GM12892 (cell line): ENCODE measurements at regions not wholly inside any gene's neighbourhood (a gene's known extent, or its start where the extent isn't known, plus 50 kb on each side); places are given as distances from the start of the nearest gene placed in this dataset.
A peak's percentile ranks its signal among the peaks of the same experiment; 100 is the strongest.

Source experiments
- DNase-seq: peaks from one replicate; pipeline ENCODE4 v3.0.0; 2011; ENCODE audit not compliant: insufficient read length
- FAIRE-seq: peaks from 2 replicates; lab custom pipeline; 2011; peaks lifted over from hg19 to GRCh38; lab: Jason Lieb, UNC
- POLR2A ChIP-seq: IDR thresholded peaks from 2 replicates; pipeline ENCODE4 v1.6.1; 2011; ENCODE audit warnings: low read depth, low read length, control low read depth
- POLR2AphosphoS5 ChIP-seq: IDR thresholded peaks from 2 replicates; pipeline ENCODE4 v1.6.1; 2011; ENCODE audit warnings: low read depth, low read length, control low read depth
- TAF1 ChIP-seq: IDR thresholded peaks from 2 replicates; pipeline ENCODE4 v1.6.1; 2011; ENCODE audit warnings: low read depth, mild to moderate bottlenecking, control low read depth, low read length, borderline replicate concordance

DNA sequence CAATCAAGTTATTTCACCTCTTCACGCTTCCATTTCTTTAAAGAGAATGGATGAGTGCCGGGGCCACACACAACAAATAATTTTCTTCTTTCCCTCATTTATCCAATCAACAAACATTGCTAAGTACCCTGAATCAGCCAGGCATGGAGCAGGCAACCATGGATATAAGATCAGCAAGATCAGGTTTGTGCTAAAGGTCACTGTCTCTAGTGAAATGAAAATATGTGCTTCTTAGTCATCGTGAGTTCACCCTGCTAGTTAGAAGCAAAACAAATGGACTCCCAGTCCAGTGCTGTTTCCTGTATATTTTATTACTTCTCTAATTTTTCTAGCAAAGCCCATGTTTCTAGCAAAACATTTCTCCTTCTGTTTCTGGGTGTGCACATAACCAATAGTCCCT is 629.2 kb downstream of the BNC2 start:
- DNase-seq, result no peak
- FAIRE-seq, result no peak
- no peak for TF ChIP-seq POLR2AphosphoS5
- TF ChIP-seq TAF1, result no peak
- TF ChIP-seq POLR2A, result no peak

DNA sequence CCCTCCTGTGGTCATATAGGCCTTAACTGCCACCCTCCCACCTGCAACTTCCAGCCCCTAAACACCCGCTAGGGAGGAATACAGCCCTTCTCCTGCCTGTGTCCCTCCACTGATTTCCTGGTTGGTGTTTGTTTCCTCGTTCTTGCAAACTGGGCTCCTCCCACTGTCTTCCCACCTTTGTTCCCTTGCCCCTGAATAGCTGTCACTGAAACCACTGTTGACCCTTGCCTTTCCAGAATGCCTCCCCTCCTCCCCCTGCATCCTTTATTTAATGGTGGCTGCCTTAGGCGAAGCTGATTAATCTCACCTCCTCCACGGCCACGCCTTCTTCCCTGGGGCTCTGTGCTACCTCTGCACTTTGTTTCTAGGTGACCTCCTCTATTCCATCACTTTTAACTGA is 626.7 kb downstream of the BNC2 start:
- FAIRE-seq (no peak), DNase-seq (no peak)
- TF ChIP-seq TAF1, result no peak
- TF ChIP-seq POLR2AphosphoS5, result no peak
- no peak for TF ChIP-seq POLR2A

DNA sequence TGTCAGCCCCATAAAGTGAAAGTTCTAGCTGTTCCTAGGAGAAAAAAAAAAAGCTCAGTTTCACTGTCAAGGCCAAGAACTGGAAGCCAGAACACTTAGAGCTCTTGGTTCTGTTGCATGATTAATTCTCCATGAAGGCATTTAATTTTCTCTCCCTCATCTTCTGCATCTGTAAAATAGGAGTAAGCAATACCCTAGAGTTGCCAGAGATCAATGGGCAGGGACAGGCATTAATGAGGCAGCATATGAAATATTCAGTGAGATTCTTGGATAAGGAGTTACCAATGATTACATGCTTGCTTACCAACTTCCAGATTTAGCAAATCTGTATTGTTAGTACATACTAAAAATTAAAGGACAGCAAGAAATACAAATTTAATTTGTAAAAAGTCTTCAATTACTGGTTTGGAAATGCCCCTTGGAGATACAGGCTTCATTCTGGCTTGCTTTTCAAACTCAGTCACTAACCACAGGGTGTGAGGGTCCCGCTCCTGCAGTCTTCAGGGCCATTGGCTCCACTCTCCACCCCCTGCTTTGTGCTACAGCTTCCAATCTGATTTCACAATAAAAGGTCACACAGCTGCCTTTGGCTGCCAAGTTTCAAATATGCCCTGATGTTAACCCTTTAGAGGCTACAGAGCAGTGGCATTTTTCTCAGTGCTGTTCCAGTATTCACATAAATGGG is 624.6 kb downstream of the BNC2 start:
- no peak for DNase-seq
- FAIRE-seq, result no peak
- TF ChIP-seq POLR2A (no peak), TAF1 (no peak), POLR2AphosphoS5 (no peak)

DNA sequence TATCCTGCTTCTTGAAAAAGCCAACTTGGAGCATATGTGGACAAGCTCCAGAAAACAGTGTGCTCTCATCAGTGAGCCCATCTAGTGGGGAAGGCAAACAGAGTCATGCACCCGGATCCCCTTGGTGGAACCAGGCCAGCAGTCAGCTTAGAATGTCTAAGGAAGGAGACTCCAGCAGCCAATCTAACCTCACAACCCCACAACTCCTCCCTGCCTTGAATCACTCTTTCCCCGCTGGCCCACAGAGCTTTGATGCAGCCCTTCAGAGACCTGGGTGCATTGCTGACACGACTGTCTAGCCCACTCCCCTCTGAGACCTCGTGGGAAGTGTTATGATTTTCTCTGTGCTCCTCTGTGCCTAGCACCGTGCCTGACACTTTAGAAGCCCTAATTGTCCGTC is 623.7 kb downstream of the BNC2 start:
- DNase-seq (no peak), FAIRE-seq (no peak)
- TF ChIP-seq POLR2AphosphoS5 (no peak), TAF1 (no peak)

DNA sequence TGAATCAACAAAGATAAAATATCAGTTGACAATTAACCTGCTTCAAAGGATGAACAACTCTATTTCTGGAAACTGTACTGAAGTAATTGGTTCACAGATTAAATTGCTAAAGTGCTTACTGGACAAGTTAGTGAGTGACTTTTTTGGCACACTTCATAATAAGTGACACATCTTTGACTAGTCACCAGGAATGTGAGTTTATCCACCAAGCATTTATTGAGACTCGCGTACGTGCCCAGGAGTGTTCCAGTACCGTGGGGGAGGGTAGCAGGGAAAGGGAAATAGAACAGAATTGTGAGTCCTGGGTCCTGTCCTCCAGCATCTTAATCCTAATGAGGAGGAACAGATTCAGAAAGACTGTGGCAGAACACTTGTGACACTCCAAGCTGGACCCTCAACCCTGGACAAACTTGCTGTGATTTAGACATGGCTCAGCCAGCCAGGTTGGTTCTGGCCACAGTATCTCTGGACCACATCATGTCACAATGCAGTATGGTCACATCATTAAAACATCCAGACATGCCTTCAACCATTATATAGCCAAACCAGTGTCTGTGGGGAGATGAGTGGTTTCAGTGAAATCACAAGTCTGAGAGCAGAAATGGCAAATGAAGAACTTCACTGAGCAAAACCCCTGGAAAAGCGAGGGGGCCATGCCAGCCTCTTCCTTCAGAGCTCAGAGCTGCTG is 623.1 kb downstream of the BNC2 start:
- TF ChIP-seq TAF1 (no peak), POLR2A (no peak), POLR2AphosphoS5 (no peak)
- FAIRE-seq, result peak; percentile 17
- no peak for DNase-seq

DNA sequence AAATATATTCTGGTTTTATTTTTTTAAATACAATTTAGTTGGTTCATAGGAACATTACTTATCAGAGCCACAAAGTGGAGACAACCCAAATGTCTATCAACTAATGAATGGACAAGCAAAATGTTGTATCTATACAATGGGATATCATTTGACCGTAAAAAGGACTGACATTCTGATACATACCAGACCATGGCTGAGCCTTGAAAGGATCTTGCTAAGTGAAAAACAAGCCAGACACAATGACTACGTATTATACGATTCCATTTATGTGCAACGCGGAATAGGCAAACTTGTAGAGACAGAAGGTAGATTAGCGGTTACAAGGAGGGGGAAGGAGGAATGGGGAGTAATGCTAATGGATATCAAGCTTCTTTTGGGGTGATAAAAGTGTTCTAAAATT is 621.6 kb downstream of the BNC2 start:
- DNase-seq (no peak), FAIRE-seq (no peak)
- no peak for TF ChIP-seq TAF1
- no peak for TF ChIP-seq POLR2A
- TF ChIP-seq POLR2AphosphoS5, result no peak

DNA sequence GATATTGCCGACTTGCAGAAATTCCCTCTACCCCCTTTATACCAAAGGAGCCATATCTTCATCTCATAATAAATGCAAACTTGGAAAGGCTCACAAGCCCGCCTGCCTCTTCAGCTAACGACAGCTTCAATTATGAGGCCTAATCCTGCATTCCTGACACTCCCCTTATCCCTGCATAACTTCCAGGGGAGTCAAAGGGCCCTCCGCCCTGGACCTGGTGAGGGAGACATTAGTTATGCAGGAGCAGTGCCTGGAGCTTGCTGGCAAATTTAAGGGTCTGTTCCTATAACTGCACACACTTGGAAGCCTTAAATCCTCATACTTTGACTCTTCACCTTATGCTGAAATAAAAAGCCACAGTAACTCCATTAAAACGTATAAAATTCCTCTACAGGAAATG is 617.9 kb downstream of the BNC2 start:
- TF ChIP-seq POLR2AphosphoS5 (no peak), TAF1 (no peak), POLR2A (no peak)
- FAIRE-seq, result no peak
- no peak for DNase-seq

DNA sequence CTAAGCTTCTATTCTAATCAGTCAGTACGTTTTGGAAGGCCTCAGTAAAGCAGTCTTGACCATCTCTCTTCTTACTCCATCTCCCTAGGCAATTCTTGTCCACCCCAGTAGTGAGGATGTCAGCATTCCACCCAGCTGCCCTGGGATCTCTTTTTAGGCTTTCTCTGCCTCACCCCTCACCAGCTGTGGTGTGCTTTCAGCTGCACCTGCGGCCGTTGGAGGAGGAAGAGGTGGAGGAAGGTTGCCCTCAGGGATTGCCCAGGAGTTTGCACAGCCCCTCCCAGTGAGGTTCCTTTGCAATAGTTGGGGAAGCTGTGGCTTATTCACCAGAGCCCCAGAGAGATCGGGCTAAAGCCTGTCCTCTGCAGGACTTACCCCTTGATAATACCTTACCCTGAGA is 615.8 kb downstream of the BNC2 start:
- FAIRE-seq, result no peak
- TF ChIP-seq TAF1, result no peak
- TF ChIP-seq POLR2AphosphoS5, result no peak
- TF ChIP-seq POLR2A, result no peak
- no peak for DNase-seq

DNA sequence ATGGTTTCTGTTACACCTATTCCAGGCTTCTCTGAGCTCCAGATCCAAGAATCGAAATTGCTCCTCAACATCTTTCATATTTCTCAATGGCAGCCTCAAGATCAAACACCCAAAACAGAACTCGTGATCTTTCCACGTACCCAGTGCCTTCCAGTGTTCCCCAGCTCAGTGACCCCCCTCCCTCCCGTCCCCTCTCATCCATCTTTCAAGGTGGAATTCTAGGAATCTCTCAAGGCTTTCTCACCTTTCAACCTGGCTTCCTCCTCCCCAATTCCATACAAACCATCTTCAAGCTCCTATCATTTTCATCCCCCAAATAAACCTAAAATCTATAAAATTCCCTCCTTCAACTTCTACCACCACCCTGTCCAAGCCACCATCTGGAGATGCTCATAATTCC is 615.3 kb downstream of the BNC2 start:
- TF ChIP-seq TAF1 (no peak), POLR2A (no peak), POLR2AphosphoS5 (no peak)
- FAIRE-seq (no peak), DNase-seq (no peak)

DNA sequence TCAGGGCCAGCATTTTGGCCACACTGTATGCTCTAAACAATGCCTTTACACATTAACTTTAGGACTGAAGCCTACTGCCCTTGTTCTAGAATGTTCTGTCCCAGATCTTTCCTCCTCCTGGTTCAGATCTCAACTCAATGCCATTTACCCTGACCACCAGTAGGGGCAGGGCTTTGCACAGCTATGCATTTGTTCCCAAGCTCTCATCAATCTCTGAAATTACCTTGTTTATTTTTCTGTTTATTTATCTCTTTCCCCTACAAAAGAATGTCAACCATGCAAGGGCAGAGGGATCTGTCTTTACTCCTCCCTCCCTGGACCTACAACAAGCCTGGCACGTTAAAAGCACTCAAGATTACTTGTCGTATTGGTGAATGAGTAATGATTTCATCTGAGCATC is 612.9 kb downstream of the BNC2 start:
- FAIRE-seq (peak; percentile 61), DNase-seq (no peak)
- TF ChIP-seq POLR2AphosphoS5 (no peak), POLR2A (no peak), TAF1 (no peak)

DNA sequence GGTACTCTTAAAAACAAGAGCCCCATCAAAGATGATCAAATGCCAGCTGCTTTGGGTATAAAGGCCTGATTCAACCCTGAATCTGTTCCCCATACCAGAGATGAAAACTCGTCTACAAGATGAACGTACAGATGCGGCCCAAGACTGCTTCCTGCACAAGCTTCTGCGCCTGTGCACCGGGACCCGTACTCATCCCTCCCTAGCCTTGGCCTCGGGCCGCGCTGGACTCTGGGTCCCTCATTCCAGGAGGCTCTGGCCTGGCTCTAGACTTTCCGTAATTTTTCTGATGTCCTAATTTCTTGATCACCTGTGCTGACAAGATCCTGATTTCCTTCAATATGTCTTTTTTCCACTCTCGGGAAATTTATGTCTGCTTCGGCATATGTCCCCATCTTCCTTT is 612.3 kb downstream of the BNC2 start:
- FAIRE-seq (no peak), DNase-seq (no peak)
- no peak for TF ChIP-seq POLR2AphosphoS5
- TF ChIP-seq TAF1, result no peak
- no peak for TF ChIP-seq POLR2A

DNA sequence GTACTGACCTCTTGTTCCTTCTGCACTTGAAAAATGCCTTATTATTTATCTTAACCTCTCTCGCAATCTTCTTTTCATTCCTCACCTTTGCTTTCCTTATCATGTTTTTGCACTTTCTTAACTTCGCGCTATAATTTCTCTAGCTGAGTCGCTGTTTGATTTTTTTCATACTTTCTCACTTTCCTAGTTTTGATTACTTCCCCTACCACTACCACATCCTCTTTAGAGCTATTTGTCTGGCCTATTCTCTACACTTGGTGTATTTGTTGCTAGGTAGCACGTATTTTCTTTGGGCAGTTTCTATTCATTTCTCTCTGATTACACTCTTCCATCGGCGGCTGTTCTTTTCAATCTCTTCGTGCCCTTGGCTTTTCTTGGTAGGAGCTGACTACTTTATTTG is 611.8 kb downstream of the BNC2 start:
- TF ChIP-seq POLR2AphosphoS5 (no peak), TAF1 (no peak), POLR2A (no peak)
- FAIRE-seq (peak; percentile 5), DNase-seq (no peak)

DNA sequence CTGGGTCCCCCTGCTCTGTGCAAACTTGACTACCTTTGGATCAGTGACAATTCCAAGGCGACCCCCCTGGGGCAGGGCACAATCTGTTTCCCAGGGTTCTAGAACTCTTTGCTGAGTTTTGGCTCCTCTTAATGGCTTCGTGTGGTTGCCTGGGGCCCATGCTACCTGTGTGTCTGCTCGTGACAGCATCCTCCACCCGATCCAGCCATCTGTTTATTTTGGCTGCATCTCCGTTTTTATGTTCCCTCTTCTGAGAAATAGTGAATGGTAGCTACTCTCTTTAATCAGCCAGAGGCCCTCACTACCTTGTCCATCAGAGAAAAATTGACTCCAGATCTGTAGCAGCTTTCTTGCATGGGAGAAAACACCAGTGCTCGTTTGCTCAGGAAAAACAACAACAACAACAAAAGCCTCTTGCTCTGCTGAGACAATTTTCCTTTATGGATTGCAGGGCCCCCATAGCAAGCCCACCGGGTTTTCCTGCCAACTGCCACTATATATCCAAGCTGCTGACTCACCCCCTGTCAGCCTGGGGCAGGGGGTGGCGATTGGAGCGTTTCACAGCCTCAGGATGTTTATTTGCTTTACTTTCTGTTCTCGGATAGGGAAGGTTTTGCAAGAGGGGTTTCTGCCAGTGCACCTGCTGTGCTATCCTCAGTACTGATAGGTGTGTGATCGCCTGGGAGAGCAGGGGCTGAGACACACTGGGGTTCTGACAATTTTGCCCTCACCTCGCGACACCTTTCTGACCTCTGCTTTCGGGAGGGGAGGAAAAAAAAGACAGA is 607.8 kb downstream of the BNC2 start:
- FAIRE-seq (no peak), DNase-seq (no peak)
- TF ChIP-seq POLR2A (no peak), POLR2AphosphoS5 (no peak)

DNA sequence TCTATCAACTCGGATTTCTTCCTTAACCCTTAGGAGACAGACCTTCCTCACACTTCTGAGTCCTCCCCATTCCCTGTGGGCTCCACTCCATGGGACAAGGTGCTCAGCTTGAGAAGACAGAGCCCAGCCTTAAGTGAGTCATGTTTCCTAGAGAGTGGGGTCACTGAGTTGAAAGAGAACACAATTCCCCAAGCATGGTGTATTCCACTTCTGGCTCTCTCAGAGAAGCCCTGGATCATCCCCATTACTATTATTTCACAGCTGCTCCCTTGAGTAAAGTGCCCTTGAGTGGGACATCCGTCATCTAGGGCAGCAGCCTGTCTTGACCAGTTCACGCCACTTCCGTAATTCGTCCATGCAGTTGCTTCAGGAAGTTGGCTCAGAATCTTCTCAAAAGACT is 604.8 kb downstream of the BNC2 start:
- DNase-seq, result no peak
- FAIRE-seq, result no peak
- no peak for TF ChIP-seq POLR2AphosphoS5
- no peak for TF ChIP-seq TAF1
- no peak for TF ChIP-seq POLR2A
